ENCODE measurements at regions not wholly inside any gene's neighbourhood (a gene's known extent, or its start where the extent isn't known, plus 50 kb on each side); places are given as distances from the start of the nearest gene placed in this dataset.

GRCh38 chr18:45539491-45539891 is 75.8 kb upstream of the SLC14A2 start:
- no peak for TF ChIP-seq YY1 (IDR thresholded peaks at IDR 0.05; ENCODE audit: low read depth)
- no peak for TF ChIP-seq MAX (IDR thresholded peaks at IDR 0.05)
